GM21390 (cell line): ENCODE measurements at regions not wholly inside any gene's neighbourhood (a gene's known extent, or its start where the extent isn't known, plus 50 kb on each side); places are given as distances from the start of the nearest gene placed in this dataset.
"Not testable (repeated sequence)": the region's sequence is repeated elsewhere in the genome, so short reads cannot be mapped to it uniquely, and the experiment has no call there.

Experiments
- ATAC-seq: cut with Tn5 transposase; IDR thresholded peaks from one replicate; pipeline ENCODE4 v1.9.1; 2021; ENCODE audit not compliant: unreplicated experiment

DNA sequence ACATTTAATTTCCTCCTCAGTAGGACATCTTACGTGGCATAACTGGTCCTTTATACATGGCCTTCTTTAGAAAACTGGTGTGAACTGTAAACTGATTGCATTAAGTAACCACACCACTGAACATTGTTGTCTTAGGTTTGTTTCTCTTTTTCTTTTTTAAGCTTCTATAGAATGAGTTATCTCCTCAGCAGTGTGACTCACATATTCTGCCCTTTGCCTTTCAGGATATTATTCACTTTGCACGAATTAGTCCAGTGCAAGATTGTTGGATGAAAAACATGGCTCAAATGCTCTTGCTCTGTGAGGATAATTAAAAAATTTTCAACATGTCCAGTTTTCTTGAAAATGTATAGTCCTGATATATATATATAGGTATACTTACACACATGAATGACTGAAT is 147.6 kb downstream of the KBTBD8 start:
- no peak for ATAC-seq

DNA sequence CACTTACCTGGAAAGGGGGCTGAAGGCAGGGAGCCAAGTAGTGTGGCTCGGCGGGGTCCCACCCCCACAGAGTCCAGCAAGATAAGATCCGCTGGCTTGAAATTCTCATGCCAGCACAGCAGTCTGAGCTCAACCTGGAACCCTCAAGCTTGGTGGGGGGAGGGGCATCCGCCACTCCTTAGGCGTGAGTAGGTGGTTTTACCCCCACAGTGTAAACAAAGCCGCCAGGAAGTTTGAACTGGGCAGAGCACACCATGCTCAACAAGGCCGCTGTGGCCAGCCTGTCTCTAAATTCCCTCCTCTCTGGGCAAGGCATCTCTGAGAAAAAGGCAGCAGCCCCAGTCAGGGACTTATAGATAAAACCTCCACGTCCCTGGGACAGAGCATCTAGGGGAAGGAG is 156.3 kb downstream of the KBTBD8 start:
- no peak for ATAC-seq

DNA sequence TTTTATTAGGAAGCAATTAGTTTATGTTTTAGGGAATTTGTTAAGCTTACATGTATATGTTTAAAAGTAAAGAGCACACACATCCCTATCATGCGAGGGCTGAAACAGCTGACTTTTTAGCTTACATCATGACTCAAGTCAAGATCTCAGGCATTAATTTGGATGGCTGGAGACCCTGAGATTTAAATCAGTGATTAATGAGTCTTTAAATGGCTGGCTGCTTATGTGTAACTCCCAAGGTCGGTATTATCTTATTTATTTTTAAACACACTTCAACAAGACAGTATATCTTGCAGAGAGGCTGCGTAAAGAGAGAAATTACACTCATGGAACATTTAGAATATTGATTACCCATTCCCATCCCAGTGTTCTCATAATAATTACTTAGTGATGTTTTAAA is 169.4 kb downstream of the KBTBD8 start:
- no peak for ATAC-seq

DNA sequence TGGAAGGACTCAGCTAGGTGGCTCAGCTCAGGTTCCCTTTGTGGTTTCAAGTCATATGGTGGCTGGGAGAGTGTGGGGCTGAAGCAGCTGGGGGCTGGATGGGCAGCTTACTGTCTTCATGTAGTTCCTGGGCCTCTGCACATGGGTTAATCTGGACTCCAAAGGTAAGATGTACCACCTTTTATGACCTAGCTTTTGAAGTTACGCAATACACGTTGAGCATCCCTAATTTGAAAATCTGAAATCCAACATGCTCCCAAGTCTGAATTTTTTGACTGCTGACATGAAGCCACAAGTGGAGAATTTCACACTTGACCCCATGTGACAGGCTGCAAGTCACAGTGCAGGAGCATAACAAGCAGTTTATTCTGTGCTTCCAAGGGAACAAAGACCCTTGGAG is 173.7 kb downstream of the KBTBD8 start:
- ATAC-seq, result no peak

DNA sequence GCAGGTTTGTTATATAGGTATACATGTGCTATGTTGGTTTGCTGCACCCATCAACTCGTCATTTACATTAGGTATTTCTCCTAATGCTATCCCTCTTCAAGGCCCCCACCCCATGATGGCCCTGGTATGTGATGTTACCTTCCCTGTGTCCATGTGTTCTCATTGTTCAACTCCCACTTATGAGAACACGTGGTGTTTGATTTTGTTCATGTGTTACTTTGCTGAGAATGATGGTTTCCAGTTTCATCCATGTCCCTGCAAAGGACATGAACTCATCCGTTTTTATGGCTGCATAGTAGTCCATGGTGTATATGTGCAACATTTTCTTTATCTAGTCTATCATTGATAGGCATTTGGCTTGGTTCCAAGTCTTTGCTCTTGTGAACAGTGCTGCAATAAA is 175.0 kb downstream of the KBTBD8 start:
- not testable (repeated sequence) for ATAC-seq

DNA sequence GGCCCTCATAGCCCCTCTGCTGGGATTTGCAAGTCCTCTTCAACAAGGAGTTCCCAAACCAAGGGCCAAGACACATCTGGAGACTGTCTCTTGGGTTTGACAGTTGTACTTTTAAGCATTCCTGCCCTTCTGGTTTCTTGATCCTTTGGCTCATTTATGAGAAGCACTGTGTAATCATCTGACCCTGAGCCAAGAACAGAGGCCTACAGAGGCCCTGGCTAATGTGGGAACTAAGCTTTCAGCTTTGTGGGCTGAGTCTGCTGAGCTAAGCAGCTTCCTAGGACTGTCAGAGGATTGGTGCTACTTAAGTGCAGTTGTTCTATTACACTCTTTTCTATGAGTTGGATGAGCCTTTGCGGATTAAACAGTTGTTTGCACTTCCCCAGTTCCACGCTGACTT is 178.3 kb downstream of the KBTBD8 start:
- no peak for ATAC-seq

DNA sequence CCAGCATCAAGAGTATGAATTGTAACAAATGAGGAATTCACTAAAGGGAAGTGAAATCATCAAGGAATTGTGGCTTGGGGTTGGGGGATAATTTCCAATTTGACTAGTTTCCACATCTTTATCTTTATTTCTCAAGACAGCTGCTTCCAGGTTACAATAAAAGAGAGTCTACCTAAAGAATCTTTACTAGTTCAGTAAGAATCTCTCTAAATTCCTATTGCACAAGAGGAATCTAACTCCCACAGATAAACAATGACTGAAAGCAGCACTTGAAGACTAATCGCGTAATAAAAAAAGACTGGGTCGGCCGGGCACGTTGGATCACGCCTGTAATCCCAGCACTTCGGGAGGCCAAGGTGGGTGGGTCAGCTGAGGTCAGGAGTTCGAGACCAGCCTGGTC is 194.4 kb downstream of the KBTBD8 start:
- ATAC-seq, result no peak

DNA sequence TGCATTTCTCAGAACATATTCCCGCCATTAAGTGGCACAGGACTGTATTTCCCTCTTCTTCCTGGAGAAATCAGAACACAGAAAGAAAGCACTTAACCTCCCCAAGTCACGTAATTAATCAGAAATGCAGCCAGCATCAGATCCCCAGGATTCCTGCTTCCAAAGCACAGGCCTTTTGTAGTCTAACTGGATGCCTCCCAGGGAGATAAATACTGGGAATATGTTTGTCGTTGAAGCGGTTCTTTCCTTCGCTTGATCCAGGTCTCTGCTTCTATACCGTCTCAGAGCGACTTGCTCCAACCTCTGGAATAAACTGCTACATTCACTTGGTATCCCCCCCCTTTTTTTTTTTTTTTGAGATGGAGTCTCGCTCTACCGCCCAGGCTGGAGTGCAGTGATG is 198.6 kb downstream of the KBTBD8 start:
- ATAC-seq, result no peak

DNA sequence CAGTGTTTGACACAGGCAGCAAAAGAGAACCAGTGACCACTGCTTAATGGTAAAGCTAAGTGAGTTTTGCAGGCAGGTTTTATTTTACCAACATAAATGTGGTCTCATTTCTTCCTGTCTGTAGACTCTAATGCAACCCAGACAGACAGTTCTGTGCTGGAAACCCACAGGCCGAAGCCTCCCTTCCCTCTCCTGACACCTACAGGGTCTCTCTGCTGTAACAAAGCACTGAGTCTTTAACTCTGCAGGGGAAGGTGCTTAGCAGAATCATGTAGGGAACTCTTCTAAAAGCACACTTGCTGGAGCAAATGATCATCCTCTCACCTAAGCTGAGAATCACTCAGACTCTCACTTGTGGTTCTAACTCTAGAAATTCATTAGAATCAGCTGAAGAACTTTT is 200.3 kb downstream of the KBTBD8 start:
- no peak for ATAC-seq

DNA sequence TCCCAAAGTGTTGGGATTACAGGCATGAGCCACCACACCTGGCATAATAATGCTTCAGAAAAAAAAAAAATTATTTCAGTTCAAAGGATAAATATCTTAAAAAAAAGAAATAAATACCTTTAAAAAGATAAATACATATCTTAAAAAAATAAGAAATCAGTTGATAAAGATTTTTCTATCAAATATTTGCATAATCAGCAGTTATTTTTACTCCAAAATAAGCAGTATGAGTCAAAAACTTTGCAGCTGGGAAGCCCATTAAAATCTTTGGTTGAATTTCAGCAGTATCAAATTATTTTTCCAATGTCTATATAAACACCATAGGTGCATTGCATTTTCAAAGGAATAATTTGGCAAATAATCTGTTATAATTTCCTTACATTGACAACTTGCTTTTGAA is 202.5 kb downstream of the KBTBD8 start:
- no peak for ATAC-seq

DNA sequence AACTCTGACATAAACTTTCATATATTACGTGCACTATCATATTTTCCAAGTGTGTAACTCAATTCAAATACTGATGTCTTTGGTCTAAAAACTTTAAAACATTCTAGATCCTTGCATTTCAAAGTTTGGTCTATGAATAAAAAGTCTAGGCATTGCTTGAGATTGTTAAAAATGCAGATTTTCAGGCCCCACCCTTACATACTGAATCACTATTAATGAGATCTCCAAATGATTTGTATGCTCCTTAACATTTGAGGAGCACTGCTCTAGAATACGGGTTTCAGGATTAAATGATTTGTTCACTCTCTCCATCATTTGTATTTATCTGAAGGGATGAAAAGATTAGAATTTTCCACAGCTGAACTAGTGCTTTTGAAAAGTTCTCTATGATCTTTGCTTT is 202.9 kb downstream of the KBTBD8 start:
- ATAC-seq, result no peak

DNA sequence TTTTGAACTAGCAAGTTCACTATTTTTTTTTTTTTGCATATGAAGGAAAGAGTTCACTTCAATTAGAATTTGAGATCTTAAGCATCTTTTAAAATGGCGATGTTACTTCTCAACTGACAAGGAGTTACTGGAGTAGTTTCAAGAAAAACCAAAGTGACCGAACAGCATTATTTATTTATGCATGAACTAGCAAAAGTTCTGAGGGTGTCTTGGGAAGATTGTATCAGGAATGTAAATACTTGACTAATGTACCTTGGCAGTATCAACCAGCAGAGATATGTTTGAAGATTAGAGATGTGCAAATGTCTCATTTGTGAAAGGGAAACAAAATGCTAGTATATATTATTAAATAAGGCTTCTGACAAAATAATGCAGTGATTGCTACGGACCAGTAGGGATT is 203.9 kb downstream of the KBTBD8 start:
- ATAC-seq, result no peak

DNA sequence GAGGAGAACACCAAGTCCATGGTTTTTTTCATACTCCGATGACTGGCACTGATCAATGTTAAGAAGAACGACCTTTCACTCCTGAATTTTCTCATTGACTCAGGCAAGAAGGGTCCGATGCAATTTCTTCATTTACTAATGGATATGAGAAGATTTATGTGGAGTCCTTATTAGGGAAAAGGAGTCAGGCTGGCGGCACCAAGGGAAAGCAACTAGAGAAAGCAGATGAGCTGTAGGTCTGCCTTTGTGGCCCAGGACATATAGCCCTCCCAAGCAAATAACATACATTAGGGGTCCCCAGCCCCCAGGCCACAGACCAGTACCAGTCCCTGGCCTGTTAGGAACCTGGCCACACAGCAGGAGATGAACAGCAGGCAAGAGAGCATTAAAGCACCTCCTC is 206.8 kb downstream of the KBTBD8 start:
- no peak for ATAC-seq

DNA sequence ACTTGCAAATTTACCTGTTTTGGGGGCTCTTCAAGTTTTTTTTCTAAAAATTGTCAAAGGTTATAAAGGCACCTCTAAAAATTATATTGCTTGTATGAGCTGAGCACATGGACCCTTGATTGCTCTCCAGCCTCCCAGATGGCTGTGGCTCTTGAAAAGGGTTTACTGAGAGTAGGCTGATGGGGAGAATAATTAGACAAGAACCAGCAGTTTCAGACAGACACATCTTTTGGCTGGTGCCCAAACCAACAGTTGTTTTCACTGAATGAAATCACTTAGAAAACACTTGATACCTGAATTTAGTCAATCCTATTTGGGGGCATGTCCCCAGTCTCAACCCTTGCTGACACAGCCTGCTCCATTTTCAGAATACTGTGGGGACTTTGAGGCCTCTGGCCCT is 217.6 kb downstream of the KBTBD8 start:
- no peak for ATAC-seq

DNA sequence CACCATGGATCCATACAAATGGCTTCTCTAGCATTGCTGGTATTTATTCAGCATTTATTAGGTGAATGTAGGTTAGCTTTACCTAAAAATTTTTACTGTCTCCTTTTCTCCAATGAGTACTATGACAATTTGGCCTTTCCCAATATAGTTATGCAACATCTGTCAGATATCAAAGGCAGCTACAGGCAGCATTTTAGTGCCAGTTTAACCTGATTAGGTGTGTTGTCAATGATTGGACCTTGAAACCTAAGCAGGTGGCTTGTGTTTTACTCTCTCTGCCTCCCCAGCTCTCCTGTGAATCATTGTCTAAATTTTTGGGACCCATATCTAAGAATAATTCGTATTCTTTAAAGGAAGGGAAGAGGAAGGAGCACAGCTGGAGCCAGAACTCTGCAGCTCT is 228.9 kb downstream of the KBTBD8 start:
- no peak for ATAC-seq

DNA sequence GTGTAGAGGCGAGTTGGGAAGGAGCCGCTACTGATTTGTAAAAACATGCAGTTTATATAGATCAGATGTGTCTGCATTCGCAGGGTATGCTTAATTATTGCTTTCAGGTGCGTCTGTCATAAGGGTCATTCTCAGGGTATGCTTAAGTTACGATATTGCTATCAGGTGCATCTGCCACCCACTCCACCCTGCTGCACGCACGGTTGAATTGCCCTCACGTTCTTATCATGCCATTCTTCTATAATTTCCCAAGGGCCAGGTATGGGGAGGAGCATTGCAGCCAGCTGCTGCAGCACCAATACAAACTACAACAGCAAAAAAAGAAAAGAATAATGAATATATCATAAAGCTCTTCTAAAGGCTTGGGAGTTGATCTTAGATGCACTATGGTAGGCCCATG is 230.0 kb downstream of the KBTBD8 start:
- no peak for ATAC-seq

DNA sequence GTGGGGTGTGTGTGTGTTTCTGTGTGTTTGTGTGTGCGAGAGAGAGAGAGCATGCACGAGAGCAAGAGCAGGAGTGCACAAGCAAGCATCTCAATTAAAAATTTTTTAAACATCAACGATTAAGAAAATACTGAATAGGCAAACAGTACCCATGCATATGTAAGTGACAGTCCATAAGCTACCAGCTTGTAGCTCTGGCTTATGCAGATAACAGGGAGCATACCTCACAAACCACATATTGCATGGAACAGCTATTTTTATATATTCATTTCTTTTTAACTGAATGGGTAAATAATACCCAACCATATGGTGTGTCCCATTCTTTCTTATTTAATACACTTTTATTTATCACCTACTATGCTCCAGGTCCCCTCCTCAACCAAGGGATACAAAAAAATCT is 234.5 kb downstream of the KBTBD8 start:
- ATAC-seq, result no peak

DNA sequence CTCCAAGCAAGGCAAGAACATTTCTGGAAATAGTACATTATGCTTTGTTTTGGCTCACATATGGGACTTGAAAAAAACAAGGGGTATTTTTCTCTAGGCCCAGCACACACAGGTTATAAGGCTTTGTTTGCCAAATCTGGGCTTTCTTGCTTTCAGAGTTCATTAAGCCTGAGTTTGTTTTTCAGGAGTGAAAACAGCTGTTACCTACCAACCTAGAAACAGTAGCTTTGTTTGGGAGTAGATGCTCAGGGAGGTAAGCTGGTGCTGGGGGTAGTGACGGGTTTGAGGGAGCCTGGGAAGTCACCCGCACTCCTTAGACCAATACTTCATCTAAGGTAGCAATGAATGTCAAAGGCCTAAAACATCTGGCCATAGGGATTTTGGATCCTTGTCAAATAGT is 241.2 kb downstream of the KBTBD8 start:
- no peak for ATAC-seq

DNA sequence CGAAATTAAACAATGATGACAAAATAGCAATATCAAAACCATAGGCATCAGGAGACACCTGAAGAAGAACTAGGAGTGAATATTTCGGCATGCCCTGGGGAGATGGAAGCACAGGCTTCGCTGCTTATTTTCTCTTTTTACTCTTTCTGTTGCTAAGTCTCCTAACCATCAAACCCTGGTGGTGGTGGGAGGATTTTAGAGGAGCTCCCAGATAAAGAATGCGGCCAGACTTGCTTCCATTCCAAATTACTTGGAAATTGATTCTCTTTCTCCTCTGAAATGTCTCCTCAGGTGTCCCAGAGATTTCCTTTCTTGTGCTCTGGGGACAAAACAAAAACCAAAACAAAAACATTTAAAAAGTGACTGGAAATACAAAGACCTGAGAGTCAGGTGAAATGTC is 243.0 kb downstream of the KBTBD8 start:
- ATAC-seq, result no peak

DNA sequence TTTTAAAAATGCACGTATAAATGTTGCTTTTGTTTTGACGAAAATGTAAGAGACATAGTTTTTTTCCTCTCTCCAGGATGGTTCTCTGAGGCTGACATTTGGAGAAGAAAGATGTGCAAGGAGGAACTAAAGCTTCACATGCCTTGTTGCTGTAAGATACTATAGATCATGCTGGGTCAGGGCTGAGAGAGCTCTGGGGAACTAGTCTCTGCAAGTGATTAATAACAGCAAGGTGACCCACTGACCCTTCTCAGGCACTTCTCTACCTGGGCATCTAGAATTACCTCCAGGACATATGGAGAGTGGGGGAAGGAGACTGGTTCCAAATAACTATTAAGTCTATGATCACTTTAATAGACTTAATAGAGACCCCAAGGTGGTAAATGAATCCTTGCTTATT is 246.0 kb downstream of the KBTBD8 start:
- ATAC-seq, result no peak

DNA sequence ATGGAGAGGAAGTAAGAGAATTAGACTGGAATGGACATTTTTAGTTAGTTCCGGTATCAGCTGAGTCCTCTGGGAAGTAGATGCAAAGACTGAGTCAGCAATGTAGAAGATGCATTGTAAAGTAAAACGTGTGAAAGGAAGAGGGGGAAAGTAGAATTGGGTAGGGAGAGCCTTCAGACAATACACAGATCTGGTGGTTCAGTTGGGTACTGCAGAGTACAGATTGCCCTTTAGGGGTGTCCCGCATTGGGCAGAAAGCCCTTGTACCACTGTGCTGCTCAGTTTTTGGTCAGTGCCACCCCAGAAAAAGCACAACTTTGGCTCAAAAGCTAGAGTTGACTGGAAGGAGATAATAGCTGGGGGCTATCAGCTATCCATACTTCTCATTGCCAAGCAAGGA is 247.4 kb downstream of the KBTBD8 start:
- ATAC-seq, result no peak

DNA sequence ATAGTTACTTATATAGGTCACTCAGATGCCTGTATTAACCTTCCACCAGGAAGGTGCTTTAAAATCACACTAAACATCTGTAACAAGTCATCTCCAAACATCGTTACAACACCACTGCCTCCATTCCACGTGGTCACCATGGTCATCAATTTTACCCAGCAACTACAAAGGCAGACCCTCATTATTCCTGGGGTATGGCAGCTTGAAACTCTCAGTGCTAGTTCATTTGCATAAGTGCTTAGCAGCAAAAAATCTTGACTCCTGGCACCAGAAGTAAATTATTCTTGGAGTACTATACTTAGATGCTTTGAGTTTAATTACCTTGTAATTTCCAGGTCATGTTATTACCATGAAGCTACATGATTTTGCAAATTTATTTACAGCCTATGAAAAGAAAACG is 250.6 kb downstream of the KBTBD8 start:
- no peak for ATAC-seq

DNA sequence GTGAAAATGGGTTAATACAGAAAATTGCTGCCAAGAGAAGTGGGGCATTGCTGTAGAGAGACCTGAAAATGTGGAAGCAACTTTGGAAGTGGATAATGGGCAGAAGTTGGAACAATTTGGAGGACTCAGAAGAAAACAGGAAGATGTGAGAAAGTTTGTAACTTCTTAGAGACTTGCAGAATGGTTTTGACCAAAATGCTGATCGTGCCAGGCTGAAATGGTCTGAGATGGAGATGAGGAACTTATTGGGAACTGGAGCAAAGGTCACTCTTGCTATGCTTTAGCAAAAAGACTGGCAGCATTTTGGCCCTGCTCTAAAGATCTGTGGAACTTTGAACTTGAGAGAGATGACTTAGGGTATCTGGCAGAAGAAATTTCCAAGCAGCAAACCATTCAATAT is 254.8 kb downstream of the KBTBD8 start:
- ATAC-seq, result not testable (repeated sequence)

DNA sequence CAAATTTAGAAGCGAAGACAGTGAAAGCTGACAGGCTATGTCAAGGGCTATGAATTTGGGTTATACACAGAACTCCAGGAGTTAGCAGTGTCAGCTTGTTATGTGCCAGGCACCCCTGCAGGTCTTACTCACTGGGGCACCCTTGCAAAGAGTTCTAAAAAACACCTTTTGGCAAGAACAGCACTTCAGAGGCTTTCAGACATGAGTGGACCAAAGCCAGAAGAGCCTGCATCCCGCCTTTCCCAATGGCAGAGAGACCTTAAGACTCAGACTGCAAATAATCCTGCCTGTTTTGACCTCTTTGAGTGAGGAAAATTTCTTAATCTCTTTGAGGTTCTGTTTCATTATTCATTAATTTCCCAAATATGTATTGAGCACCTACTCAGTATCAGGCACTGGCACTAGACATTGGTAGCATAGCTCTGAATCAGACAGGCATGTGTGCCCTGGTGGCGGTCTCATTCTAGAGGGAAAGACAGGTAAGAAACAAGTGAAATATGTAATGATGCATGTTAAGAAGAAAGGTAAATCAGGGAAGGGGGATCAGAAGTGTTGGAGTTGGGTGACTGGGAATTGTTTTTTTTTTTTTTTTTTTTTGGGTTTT is 280.0 kb downstream of the KBTBD8 start:
- ATAC-seq, result no peak
